SK-N-SH (cell line): ENCODE measurements at regions not wholly inside any gene's neighbourhood (a gene's known extent, or its start where the extent isn't known, plus 50 kb on each side); places are given as distances from the start of the nearest gene placed in this dataset.

Source experiments
- CTCF ChIA-PET: fragments of 300-600, 350-600 bp; formaldehyde crosslinking; extraction: SDS; loops from one replicate; lab custom pipeline; 2021; lab: Yijun Ruan, JAX
- POLR2A ChIA-PET: fragments of 350-600 bp; sonication (Branson Sonifier 250); formaldehyde crosslinking; extraction: SDS; loops from one replicate; lab custom pipeline; 2020; ENCODE audit warnings: antibody characterized with exemption, inconsistent platforms; lab: Yijun Ruan, JAX
- DNase-seq: peaks from one replicate; pipeline ENCODE4 v3.0.0; 2012
- H2AFZ ChIP-seq: fragments of 200-600 bp; sonication (generic); 2 replicates; pipeline ENCODE4 v1.8.1; 2016; ENCODE audit warnings: antibody characterized with exemption, mild to moderate bottlenecking, low read depth
- H3F3A ChIP-seq: fragments of 200-600 bp; sonication (generic); replicated peaks from 2 replicates; pipeline ENCODE3; 2016; ENCODE audit warnings: antibody characterized with exemption, mild to moderate bottlenecking; ENCODE audit not compliant: insufficient read depth
- H3K27ac ChIP-seq, 2 experiments: fragments of 200-500 bp in 1 of 2; fragments of 200-600 bp in 1 of 2; sonication (Bioruptor generic) in 1 of 2; sonication (generic), shearing (Covaris generic) in 1 of 2; 2 replicates each; pipeline versions ENCODE4 v1.5.1 to v1.6.1; 2014 to 2016; ENCODE audit warnings: low read depth in 2 of 2, inconsistent platforms in 1 of 2, low read length in 1 of 2, mild to moderate bottlenecking in 1 of 2, mixed read lengths in 1 of 2
- H3K27me3 ChIP-seq: fragments of 200-600 bp; sonication (generic), shearing (Covaris generic); 2 replicates; pipeline ENCODE4 v1.6.1; 2016; ENCODE audit warnings: mixed run types; ENCODE audit not compliant: insufficient read depth
- H3K36me3 ChIP-seq, 2 experiments: fragments of 200-500 bp in 1 of 2; fragments of 200-600 bp in 1 of 2; sonication (Bioruptor generic) in 1 of 2; sonication (generic) in 1 of 2; replicated peaks in 1 of 2; 2 replicates each; pipeline versions ENCODE3 to v1.5.1; 2014 to 2016; ENCODE audit warnings: low read length in 1 of 2, mild to moderate bottlenecking in 1 of 2; ENCODE audit not compliant: insufficient read depth in 2 of 2, control insufficient read depth in 1 of 2
- H3K4me1 ChIP-seq, 2 experiments: fragments of 200-500 bp in 1 of 2; fragments of 200-600 bp in 1 of 2; sonication (Bioruptor generic) in 1 of 2; sonication (generic), shearing (Covaris generic) in 1 of 2; 2 replicates each; pipeline versions ENCODE4 v1.5.1 to v1.6.1; 2014 to 2016; ENCODE audit warnings: low read depth in 1 of 2, low read length in 1 of 2, mixed run types in 1 of 2; ENCODE audit not compliant: insufficient read depth in 2 of 2, control insufficient read depth in 1 of 2
- H3K4me2 ChIP-seq: fragments of 200-600 bp; sonication (generic), shearing (Covaris generic); 2 replicates; pipeline ENCODE4 v1.6.1; 2017; ENCODE audit warnings: mixed run types
- H3K4me3 ChIP-seq, 2 experiments: fragments of 200-500 bp in 1 of 2; fragments of 200-600 bp in 1 of 2; sonication (Bioruptor generic) in 1 of 2; sonication (generic), shearing (Covaris generic) in 1 of 2; 2 replicates each; pipeline versions ENCODE4 v1.5.1 to v1.8.1; 2014 to 2016; ENCODE audit warnings: low read depth in 2 of 2, inconsistent platforms in 1 of 2, low read length in 1 of 2, mild to moderate bottlenecking in 1 of 2, mixed read lengths in 1 of 2, moderate library complexity in 1 of 2
- H3K79me2 ChIP-seq: fragments of 200-600 bp; sonication (generic); 2 replicates; pipeline ENCODE4 v1.8.1; 2017; ENCODE audit warnings: mild to moderate bottlenecking; ENCODE audit not compliant: insufficient read depth
- H3K9ac ChIP-seq: fragments of 200-600 bp; sonication (generic); 2 replicates; pipeline ENCODE4 v1.6.1; 2017; ENCODE audit warnings: mixed run types
- H3K9me2 ChIP-seq: fragments of 200-600 bp; sonication (generic); 2 replicates; pipeline ENCODE4 v1.6.1; 2017; ENCODE audit warnings: mixed run types
- H3K9me3 ChIP-seq: fragments of 200-600 bp; sonication (generic); 2 replicates; pipeline ENCODE4 v1.6.1; 2017; ENCODE audit warnings: mixed run types, mild to moderate bottlenecking, moderate library complexity
- H4K20me1 ChIP-seq: fragments of 200-600 bp; sonication (generic); 2 replicates; pipeline ENCODE4 v1.6.1; 2017; ENCODE audit warnings: mild to moderate bottlenecking, mixed run types; ENCODE audit not compliant: insufficient read depth
- CHD2 ChIP-seq: fragments of 150-350 bp; IDR thresholded peaks from 2 replicates; pipeline ENCODE4 v1.6.1; 2018; ENCODE audit warnings: low read length; ENCODE audit not compliant: partially characterized antibody
- ELF1 ChIP-seq: IDR thresholded peaks from 2 replicates; pipeline ENCODE4 v1.4.0; 2012
- EP300 ChIP-seq, 2 experiments: IDR thresholded peaks; 2 replicates each; pipeline versions ENCODE4 v1.4.0 to v1.6.1; 2012; ENCODE audit warnings: borderline replicate concordance in 1 of 2, low read depth in 1 of 2, low read length in 1 of 2
- FOSL2 ChIP-seq: IDR thresholded peaks from 2 replicates; pipeline ENCODE4 v1.4.0; 2012; ENCODE audit warnings: low read depth, mild to moderate bottlenecking, moderate library complexity, borderline replicate concordance
- FOXJ3 ChIP-seq: sonication (generic); formaldehyde crosslinking; IDR thresholded peaks from 2 replicates; pipeline ENCODE4 v1.5.1; 2020; ENCODE audit warnings: mild to moderate bottlenecking, missing genetic modification reagents
- FOXM1 ChIP-seq: IDR thresholded peaks from 2 replicates; pipeline ENCODE4 v1.4.0; 2012; ENCODE audit warnings: low read depth, mild to moderate bottlenecking
- GABPA ChIP-seq: IDR thresholded peaks from 2 replicates; pipeline ENCODE4 v1.4.0; 2012; ENCODE audit warnings: low read depth, mild to moderate bottlenecking
- GATA2 ChIP-seq: sonication (generic); formaldehyde crosslinking; IDR thresholded peaks from 2 replicates; pipeline ENCODE4 v1.5.0; 2020; ENCODE audit warnings: mild to moderate bottlenecking, missing genetic modification reagents
- JUND ChIP-seq: IDR thresholded peaks from 2 replicates; pipeline ENCODE4 v1.4.0; 2012
- MEF2A ChIP-seq: IDR thresholded peaks from 2 replicates; pipeline ENCODE4 v1.4.0; 2012; ENCODE audit warnings: low read depth, borderline replicate concordance
- MXI1 ChIP-seq: IDR thresholded peaks from 2 replicates; pipeline ENCODE4 v1.6.1; 2012; ENCODE audit warnings: mild to moderate bottlenecking, low read depth, low read length, improper control_type of control experiment
- NFIC ChIP-seq: IDR thresholded peaks from 2 replicates; pipeline ENCODE4 v1.4.0; 2012; ENCODE audit warnings: borderline replicate concordance
- NRF1 ChIP-seq: IDR thresholded peaks from 2 replicates; pipeline ENCODE4 v1.6.1; 2012; ENCODE audit warnings: low read depth, mild to moderate bottlenecking, low read length
- POLR2AphosphoS5 ChIP-seq: IDR thresholded peaks from 2 replicates; pipeline ENCODE4 v1.6.1; 2012; ENCODE audit warnings: low read depth, low read length
- RAD21 ChIP-seq: IDR thresholded peaks from 2 replicates; pipeline ENCODE4 v1.6.1; 2012; ENCODE audit warnings: mild to moderate bottlenecking, low read length
- RCOR1 ChIP-seq: fragments of 150-350 bp; IDR thresholded peaks from 2 replicates; pipeline ENCODE4 v1.6.1; 2017; ENCODE audit warnings: antibody characterized with exemption, low read length
- RFX5 ChIP-seq: IDR thresholded peaks from 2 replicates; pipeline ENCODE4 v1.6.1; 2012; ENCODE audit warnings: mild to moderate bottlenecking, improper control_type of control experiment, low read length
- RXRA ChIP-seq: IDR thresholded peaks from 2 replicates; pipeline ENCODE4 v1.4.0; 2012; ENCODE audit warnings: low read depth, mild to moderate bottlenecking, borderline replicate concordance
- SIN3A ChIP-seq: IDR thresholded peaks from 2 replicates; pipeline ENCODE4 v1.6.1; 2012; ENCODE audit warnings: low read depth, mild to moderate bottlenecking, low read length, moderate library complexity, borderline replicate concordance
- TCF12 ChIP-seq: IDR thresholded peaks from 2 replicates; pipeline ENCODE4 v1.4.0; 2012
- TEAD4 ChIP-seq: IDR thresholded peaks from 2 replicates; pipeline ENCODE4 v1.4.0; 2012; ENCODE audit warnings: mild to moderate bottlenecking, borderline replicate concordance; ENCODE audit not compliant: insufficient read depth
- USF1 ChIP-seq: IDR thresholded peaks from 2 replicates; pipeline ENCODE4 v1.4.0; 2012; ENCODE audit warnings: low read depth, borderline replicate concordance
- WGBS: methylation state at CpG from one replicate; pipeline ENCODE4 v1.1.6; 2017; ENCODE audit warnings: low lambda C conversion rate; 5-methylcytosine and 5-hydroxymethylcytosine counted together
- TF ChIP-seq, protein P1 (sequence below): fragments of 150-350 bp; IDR thresholded peaks from 2 replicates; pipeline ENCODE4 v1.6.1; 2016; ENCODE audit warnings: mild to moderate bottlenecking, low read depth, low read length
- TF ChIP-seq, protein P2 (sequence below): IDR thresholded peaks from 2 replicates; pipeline ENCODE4 v1.4.0; 2012; ENCODE audit warnings: low read depth
- TF ChIP-seq, protein P3 (sequence below): IDR thresholded peaks from 2 replicates; pipeline ENCODE4; 2012

GRCh38 chr5:85843535-85843934, 774.2 kb upstream of the COX7C start:
- no peaks in the 10 kb centered on the region for H3K27me3 ChIP-seq
- no peaks in the 10 kb centered on the region for H4K20me1 ChIP-seq
- H3K79me2 ChIP-seq: no peaks in the 10 kb centered on the region
- no peaks in the 10 kb centered on the region for H3K9me2 ChIP-seq
- no peak overlapping the region for H2AFZ ChIP-seq
- H3K27ac ChIP-seq: no peak overlapping the region
- no peaks in the 10 kb centered on the region for H3K36me3 ChIP-seq
- POLR2A ChIA-PET: no interaction called here
- no peak overlapping the region for H3K4me2 ChIP-seq
- H3K4me1 ChIP-seq: no peaks in the 10 kb centered on the region
- H3K9ac ChIP-seq: no peak overlapping the region
- 44% methylated on average over 6 of the region's 11 CpGs for WGBS
- CTCF ChIA-PET: no interaction called here
- H3K4me3 ChIP-seq: no peak overlapping the region
- no peak for DNase-seq
- no peaks in the 10 kb centered on the region for H3F3A ChIP-seq
- no peak for TF ChIP-seq CHD2
- TF ChIP-seq JUND: no peak
- no peak for TF ChIP-seq TEAD4
- TF ChIP-seq NFIC: no peak
- TF ChIP-seq RFX5: no peak
- TF ChIP-seq ELF1: no peak
- no peak for TF ChIP-seq USF1
- no peak for TF ChIP-seq RAD21
- no peak for TF ChIP-seq FOXJ3 (CRISPR knock-in tag)
- TF ChIP-seq, protein P1, sequence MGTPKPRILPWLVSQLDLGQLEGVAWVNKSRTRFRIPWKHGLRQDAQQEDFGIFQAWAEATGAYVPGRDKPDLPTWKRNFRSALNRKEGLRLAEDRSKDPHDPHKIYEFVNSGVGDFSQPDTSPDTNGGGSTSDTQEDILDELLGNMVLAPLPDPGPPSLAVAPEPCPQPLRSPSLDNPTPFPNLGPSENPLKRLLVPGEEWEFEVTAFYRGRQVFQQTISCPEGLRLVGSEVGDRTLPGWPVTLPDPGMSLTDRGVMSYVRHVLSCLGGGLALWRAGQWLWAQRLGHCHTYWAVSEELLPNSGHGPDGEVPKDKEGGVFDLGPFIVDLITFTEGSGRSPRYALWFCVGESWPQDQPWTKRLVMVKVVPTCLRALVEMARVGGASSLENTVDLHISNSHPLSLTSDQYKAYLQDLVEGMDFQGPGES: no peak
- TF ChIP-seq EP300 (IDR thresholded peaks at IDR 0.05; ENCODE audit: borderline replicate concordance in 1 of 2, low read depth in 1 of 2, low read length in 1 of 2): no peak
- no peak for TF ChIP-seq RCOR1
- TF ChIP-seq FOSL2: no peak
- TF ChIP-seq, protein P2, sequence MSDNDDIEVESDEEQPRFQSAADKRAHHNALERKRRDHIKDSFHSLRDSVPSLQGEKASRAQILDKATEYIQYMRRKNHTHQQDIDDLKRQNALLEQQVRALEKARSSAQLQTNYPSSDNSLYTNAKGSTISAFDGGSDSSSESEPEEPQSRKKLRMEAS: no peak
- TF ChIP-seq FOXM1: no peak
- no peak for TF ChIP-seq RXRA
- TF ChIP-seq SIN3A: no peak
- no peak for TF ChIP-seq GATA2 (CRISPR knock-in tag)
- H3K9me3 ChIP-seq: no peaks in the 10 kb centered on the region

DNA sequence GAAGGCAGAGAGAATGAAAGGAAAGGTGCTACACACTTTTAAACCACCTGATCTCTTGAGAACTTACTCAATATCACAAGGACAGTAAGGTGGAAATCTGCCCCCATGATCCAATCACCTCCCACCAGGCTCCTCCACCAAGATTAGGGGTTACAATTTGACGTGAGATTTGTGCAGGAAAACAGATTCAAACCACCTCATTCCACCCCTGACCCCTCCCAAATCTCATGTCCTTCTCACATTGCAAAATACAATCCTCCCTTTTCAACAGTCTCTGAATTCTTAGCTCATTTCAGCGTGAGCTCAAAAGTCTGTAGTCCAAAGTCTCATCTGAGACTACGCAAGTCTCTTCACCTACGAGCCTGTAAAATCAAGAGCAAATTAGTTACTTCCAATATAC, 768.3 kb upstream of the COX7C start:
- H3K9ac ChIP-seq: no peak overlapping the region
- no peaks in the 10 kb centered on the region for H3F3A ChIP-seq
- CTCF ChIA-PET: no interaction called here
- no peak overlapping the region for H2AFZ ChIP-seq
- no peaks in the 10 kb centered on the region for H3K27me3 ChIP-seq
- no peak for TF ChIP-seq TCF12
- TF ChIP-seq NRF1: no peak
- no peak for TF ChIP-seq MEF2A
- no peak for TF ChIP-seq FOXM1
- TF ChIP-seq MXI1: no peak
- TF ChIP-seq, protein P3, sequence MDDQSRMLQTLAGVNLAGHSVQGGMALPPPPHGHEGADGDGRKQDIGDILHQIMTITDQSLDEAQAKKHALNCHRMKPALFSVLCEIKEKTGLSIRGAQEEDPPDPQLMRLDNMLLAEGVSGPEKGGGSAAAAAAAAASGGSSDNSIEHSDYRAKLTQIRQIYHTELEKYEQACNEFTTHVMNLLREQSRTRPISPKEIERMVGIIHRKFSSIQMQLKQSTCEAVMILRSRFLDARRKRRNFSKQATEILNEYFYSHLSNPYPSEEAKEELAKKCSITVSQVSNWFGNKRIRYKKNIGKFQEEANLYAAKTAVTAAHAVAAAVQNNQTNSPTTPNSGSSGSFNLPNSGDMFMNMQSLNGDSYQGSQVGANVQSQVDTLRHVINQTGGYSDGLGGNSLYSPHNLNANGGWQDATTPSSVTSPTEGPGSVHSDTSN: no peak
- TF ChIP-seq SIN3A: no peak
- no peak for TF ChIP-seq GABPA
- TF ChIP-seq POLR2AphosphoS5: no peak
- TF ChIP-seq GATA2 (CRISPR knock-in tag): no peak
- H3K27ac ChIP-seq: no peak overlapping the region
- H3K4me1 ChIP-seq: no peaks in the 10 kb centered on the region
- no peaks in the 10 kb centered on the region for H3K9me3 ChIP-seq
- 33% methylated on average over 4 of the region's 4 CpGs for WGBS
- no peak for DNase-seq
- H3K9me2 ChIP-seq: no peaks in the 10 kb centered on the region
- H3K36me3 ChIP-seq: no peaks in the 10 kb centered on the region
- no peak overlapping the region for H3K4me3 ChIP-seq
- no peaks in the 10 kb centered on the region for H3K79me2 ChIP-seq
- no peak overlapping the region for H3K4me2 ChIP-seq
- H4K20me1 ChIP-seq: no peaks in the 10 kb centered on the region
- POLR2A ChIA-PET: no interaction called here
